HFF-Myc (cell line): ENCODE measurements at regions not wholly inside any gene's neighbourhood (a gene's known extent, or its start where the extent isn't known, plus 50 kb on each side); places are given as distances from the start of the nearest gene placed in this dataset.

ENCODE experiments used
- DNase-seq: peaks from one replicate; pipeline ENCODE4 v3.0.0-alpha.2; 2011; ENCODE audit warnings: low read depth; ENCODE audit errors: extremely low read depth
- H3K4me3 ChIP-seq: replicated peaks from 2 replicates; pipeline ENCODE4 v1.5.1; 2011; ENCODE audit warnings: low read depth, mild to moderate bottlenecking, control low read depth, low read length
- TF ChIP-seq, protein P1 (sequence below): IDR thresholded peaks from 2 replicates; pipeline ENCODE4 v1.5.1; 2012; ENCODE audit warnings: mild to moderate bottlenecking, low read depth, low read length, control low read depth; ENCODE audit errors: missing control alignments

DNA sequence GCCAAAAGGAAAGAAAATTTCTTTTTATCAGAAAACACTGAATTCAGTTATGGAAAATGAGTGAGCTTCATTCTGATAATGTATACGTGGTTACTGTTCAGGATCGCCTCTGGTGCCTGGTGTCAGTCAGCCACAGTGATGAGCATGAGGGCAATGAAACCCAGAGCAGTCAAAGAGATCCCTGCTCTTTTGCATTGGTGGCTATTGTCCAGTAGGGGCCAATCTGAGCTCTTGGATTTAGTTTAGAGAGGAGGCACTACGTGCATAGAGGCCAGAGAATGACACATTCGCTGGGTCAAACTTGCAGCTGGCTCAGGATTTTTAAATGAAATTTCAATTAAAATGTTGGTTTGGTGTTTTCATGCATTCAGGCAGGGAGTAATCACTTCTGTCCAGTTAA, 522.9 kb downstream of the TMEM182 start:
- H3K4me3 ChIP-seq = no peak overlapping the region
- TF ChIP-seq, protein P1, sequence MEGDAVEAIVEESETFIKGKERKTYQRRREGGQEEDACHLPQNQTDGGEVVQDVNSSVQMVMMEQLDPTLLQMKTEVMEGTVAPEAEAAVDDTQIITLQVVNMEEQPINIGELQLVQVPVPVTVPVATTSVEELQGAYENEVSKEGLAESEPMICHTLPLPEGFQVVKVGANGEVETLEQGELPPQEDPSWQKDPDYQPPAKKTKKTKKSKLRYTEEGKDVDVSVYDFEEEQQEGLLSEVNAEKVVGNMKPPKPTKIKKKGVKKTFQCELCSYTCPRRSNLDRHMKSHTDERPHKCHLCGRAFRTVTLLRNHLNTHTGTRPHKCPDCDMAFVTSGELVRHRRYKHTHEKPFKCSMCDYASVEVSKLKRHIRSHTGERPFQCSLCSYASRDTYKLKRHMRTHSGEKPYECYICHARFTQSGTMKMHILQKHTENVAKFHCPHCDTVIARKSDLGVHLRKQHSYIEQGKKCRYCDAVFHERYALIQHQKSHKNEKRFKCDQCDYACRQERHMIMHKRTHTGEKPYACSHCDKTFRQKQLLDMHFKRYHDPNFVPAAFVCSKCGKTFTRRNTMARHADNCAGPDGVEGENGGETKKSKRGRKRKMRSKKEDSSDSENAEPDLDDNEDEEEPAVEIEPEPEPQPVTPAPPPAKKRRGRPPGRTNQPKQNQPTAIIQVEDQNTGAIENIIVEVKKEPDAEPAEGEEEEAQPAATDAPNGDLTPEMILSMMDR = no peak
- DNase-seq = no peak

DNA sequence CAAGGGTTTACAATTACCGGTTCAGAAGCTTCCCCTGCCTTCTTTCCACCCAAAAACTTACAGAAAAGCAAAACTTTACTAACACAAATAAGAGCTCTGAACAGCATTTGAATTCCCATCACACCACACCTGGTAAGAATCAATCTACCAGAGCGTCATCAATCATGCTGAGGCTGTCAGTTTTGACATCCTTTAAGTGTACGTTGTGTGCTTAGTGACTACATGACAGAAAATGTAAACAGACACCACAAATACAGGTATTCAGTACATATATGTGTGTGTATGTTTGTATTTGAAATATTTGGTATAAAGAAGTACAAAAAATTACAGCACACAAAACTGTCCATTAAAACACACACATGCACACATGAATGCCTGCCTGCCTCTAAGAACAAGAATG, 523.5 kb downstream of the TMEM182 start:
- TF ChIP-seq, protein P1 = no peak
- DNase-seq = no peak
- no peak overlapping the region for H3K4me3 ChIP-seq

DNA sequence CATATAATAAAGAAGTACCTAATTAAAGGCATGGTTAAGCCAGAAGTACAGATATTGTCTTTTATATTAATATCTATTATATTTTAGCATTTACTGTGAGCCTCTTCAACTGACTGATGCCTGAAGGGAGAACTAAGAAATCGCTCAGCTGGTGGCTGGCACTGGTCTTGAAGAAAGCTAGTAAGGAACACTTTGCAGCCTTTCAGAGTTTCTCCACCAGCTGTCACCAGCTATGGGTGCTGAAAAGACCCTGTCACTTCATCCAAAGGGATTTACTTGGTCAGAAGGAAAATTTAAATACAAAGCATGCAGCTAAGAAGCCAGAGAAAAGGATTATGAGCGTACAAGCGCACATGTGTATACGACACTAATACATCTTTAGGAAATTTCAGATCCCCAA, 525.9 kb downstream of the TMEM182 start:
- DNase-seq = no peak
- TF ChIP-seq, protein P1 = no peak
- H3K4me3 ChIP-seq = no peak overlapping the region

DNA sequence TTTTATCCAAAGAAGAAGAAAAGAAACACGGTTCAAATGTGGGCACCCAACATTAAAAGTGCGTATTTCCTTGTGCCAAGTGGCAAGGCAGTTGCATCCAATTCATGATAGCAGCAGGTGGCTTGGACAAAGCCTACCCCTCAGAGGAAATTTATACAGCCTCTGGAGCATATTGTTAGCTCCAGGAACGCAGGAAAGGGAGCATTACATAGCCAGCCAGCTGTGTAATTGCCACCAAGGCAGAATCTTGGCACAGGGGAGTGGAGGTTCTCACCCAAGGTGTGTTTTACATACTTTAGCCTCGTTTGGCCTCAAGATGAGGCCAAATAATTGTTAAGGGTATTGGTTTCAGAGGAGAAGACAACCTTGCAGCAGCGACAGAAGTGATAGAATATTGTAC, 526.9 kb downstream of the TMEM182 start:
- no peak for DNase-seq
- no peak overlapping the region for H3K4me3 ChIP-seq
- TF ChIP-seq, protein P1 = no peak

DNA sequence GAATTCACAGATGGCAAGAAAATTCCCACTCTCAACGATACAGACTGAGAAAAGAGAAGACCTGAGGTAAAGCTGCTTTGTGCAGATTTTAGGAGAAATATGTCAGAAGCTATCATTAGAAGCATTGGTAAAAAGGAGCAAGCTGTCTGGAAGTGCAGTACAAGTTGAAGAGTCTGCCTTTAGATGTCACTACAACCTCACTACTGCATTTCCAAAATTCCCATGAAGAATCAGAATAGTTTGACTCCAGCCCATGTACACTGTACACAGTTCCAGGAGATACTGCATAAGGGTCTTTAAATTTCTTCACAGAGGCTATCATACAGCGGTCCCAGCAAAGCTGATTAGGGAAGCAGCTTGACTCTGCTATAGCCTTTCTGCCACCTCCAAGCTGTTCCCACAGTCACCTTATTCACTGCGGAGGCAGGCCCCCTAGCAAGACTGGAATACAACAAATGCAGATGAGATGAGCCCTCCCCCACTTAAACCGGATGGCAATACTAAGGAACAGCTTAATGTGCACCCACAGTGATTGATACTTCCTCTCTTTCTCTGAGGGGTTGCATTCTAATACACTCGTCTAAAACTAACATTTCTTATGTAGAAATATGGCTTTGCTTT, 527.4 kb downstream of the TMEM182 start:
- no peak for DNase-seq
- TF ChIP-seq, protein P1 = no peak
- H3K4me3 ChIP-seq = no peak overlapping the region

DNA sequence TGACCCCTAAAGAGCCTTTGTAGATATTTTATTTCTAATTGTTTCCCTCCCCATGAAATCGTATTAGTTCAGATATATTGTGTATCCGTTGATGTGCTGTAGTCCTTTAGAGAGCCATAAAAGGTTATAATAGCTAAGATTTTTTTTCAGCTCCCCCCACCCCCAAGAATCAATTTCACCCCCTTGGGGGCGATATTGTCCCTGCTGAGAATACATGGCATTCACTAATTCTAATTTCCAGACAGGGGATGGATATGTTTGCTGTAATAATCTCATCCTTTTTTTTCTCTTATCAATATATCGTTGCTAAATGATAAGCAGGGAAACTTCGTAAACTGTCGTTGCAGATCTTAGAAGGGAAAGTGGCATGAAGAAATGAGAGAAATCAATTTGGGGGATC, 530.7 kb downstream of the TMEM182 start:
- no peak overlapping the region for H3K4me3 ChIP-seq
- TF ChIP-seq, protein P1 = no peak
- DNase-seq = no peak
